ES-I3 (cell line): ENCODE measurements at regions not wholly inside any gene's neighbourhood (a gene's known extent, or its start where the extent isn't known, plus 50 kb on each side); places are given as distances from the start of the nearest gene placed in this dataset.

Experiments
- H3K36me3 ChIP-seq: 2 replicates; pipeline ENCODE4 v1.6.1; 2013; ENCODE audit warnings: mild to moderate bottlenecking, low read length, control low read depth, moderate library complexity; ENCODE audit not compliant: insufficient read depth
- H3K4me1 ChIP-seq: 2 replicates; pipeline ENCODE4 v1.6.1; 2013; ENCODE audit warnings: mild to moderate bottlenecking, control low read depth, low read length; ENCODE audit not compliant: insufficient read depth
- H3K9ac ChIP-seq: 2 replicates; pipeline ENCODE4 v1.6.1; 2013; ENCODE audit warnings: low read depth, mild to moderate bottlenecking, low read length, moderate library complexity
- H3K9me3 ChIP-seq: 2 replicates; pipeline ENCODE4 v1.6.1; 2013; ENCODE audit warnings: mild to moderate bottlenecking, low read length, moderate library complexity; ENCODE audit not compliant: control insufficient read depth, insufficient read depth

DNA sequence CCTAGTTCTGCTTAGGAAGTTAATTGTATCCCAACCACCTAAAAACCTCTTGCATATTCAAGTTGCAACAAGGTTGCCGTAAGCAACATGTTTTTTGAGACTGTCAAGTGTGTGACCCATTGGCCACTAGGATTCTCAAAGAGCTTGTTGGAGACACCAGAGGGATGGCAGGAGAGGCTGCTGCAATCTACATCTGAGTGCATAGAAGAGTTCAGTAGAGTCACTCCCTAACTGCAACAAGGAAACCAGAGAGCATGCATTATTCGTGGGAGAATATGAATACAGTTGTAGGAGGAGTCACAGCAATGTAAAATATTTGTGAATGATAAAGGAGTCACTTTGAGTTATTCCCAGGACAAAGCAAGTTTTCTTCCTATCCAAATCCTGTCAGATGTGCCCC lies 538.6 kb downstream of the TNS3 start:
- Histone ChIP-seq H3K9me3 (no peaks in the 10 kb centered on the region), H3K4me1 (no peaks in the 10 kb centered on the region), H3K36me3 (no peaks in the 10 kb centered on the region), H3K9ac (no peak overlapping the region)

DNA sequence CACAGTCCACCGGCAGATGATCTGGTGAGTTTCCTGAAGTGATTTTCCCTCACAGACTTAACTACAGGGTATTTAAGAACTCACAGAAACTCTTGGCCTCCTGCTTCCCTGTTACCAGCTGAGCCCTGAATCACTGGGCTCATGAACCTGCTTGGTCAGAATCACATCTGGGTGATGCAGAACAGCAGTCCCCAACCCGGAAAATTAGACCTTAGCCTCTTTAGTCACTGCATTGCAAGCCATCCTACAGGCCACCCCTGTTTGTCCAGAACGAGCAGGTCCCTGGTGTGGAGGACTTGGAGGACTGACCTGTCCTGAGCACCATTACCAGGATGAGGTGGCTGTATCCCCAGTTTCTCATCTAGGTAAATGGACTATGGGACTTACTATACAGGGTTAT lies 539.2 kb downstream of the TNS3 start:
- Histone ChIP-seq H3K9me3 (no peaks in the 10 kb centered on the region), H3K9ac (no peak overlapping the region), H3K36me3 (no peaks in the 10 kb centered on the region), H3K4me1 (no peaks in the 10 kb centered on the region)

DNA sequence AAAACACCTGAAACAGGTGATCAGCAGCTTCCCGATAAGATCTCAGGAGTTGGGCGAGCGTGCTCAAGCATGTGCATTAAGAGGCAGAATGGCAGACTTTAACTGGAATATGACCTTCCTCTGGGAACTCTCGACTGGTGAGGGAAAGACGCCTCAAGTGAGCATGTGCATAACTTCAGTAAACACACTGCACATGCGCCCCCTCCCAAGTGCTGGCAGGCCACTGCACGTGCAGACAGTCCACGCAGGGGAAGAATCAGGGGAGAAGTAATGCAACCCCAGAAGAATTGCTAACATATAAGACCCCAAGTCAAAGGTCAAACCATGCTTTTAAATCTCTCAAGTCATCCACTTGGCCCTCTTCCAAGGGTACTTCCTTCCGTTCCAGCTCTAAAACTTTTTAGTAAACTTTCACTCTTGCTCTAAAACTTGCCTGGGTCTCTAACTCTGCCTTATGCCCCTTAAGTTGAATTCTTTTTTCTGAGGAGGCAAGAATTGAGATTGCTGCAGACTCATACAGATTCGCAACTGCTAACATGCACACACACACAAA lies 541.0 kb downstream of the TNS3 start:
- Histone ChIP-seq H3K4me1 (no peaks in the 10 kb centered on the region), H3K9me3 (no peaks in the 10 kb centered on the region)

DNA sequence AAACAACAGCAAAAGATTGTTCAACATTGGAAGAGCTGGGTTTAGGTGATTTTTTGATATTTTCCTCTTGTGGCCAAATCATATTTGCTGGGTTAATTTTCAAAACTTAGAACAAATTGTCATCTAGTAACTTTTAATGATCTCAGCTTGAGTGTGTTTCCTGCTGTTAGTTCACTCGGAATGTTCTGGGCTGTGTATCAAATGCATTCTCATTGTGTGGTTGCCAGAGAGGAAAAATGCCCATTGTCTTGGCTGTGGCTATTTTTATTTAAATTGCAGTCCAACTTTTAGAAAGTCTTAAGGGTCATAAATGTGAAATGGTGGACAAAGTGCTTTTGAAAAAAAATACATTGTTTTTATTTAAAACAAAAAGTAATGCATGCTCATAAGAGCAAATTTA lies 542.0 kb downstream of the TNS3 start:
- Histone ChIP-seq H3K9me3 (no peaks in the 10 kb centered on the region), H3K36me3 (no peaks in the 10 kb centered on the region), H3K9ac (no peak overlapping the region), H3K4me1 (no peaks in the 10 kb centered on the region)

More for the DNA sequence above, 541.0 kb downstream of the TNS3 start:
- Histone ChIP-seq H3K9ac (no peak overlapping the region), H3K36me3 (no peaks in the 10 kb centered on the region)

DNA sequence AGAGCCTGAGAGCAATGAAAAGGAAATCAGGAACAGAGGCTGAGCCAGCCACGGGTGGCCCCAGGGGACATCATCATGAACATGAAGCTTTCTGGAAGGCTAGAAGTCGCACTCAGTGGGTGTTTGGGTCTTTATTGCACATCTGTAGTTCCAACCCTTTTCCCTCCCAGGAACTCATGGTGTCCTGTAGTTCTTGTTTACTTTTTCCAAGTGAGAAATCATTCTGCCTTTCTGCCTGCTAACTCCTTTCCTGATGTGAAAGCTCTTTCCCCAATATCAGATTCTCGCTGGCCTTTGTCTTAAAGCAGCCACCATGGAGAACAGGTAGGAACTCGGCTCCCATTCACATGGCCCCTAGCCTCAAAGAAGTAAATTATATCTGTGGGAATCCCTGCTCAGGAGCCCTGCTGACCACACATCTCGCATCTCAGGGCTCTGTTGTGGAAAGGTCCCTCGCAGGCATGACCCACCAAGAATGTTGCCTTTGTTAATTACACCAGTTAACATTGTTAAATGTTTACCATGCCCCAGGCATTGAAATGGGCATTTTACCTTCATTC lies 542.7 kb downstream of the TNS3 start:
- Histone ChIP-seq H3K36me3 (no peaks in the 10 kb centered on the region), H3K9ac (no peak overlapping the region), H3K4me1 (no peaks in the 10 kb centered on the region), H3K9me3 (no peaks in the 10 kb centered on the region)

DNA sequence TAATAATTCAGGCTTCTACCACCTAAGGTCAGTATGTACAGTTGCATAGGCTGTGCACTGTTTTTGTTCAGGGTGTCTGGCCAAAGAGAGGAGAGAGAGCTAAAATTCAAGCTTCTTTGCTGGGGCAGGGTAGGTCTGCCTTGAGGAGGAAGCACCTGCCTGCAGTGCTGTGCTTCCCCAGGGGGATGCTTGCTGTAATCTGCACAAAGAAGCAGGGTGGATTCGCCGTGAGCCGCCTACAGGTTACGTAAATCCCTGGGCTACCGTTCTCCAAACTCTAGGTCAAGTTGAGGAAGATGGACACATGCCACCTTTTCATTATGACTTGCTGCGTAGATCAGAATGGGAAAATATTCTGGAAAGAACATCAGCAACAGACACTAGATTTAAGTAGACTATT lies 543.3 kb downstream of the TNS3 start:
- H3K4me1 ChIP-seq: no peaks in the 10 kb centered on the region
- H3K9me3 ChIP-seq: no peaks in the 10 kb centered on the region
- H3K9ac ChIP-seq: no peak overlapping the region
- no peaks in the 10 kb centered on the region for H3K36me3 ChIP-seq

DNA sequence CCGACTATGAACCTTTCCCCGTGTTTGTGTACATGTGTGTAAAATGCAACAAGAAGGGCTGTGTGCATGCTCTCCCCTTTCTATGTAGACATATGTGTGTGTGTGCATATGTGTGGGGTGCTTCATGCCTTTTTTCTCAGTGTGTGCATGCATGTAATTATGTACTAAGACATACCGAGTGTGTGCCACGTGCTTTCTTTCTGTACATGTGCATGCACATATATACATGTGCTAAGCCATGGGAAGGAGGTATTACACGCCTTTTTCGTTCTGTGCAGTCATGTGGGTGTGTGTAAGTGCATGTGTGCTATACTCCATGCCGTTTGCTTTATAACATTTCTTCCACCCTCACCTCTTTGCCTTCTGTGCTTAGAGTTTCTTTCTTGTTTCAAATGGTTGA lies 544.3 kb downstream of the TNS3 start:
- Histone ChIP-seq H3K9me3 (no peaks in the 10 kb centered on the region), H3K4me1 (no peaks in the 10 kb centered on the region), H3K36me3 (no peaks in the 10 kb centered on the region), H3K9ac (no peak overlapping the region)

DNA sequence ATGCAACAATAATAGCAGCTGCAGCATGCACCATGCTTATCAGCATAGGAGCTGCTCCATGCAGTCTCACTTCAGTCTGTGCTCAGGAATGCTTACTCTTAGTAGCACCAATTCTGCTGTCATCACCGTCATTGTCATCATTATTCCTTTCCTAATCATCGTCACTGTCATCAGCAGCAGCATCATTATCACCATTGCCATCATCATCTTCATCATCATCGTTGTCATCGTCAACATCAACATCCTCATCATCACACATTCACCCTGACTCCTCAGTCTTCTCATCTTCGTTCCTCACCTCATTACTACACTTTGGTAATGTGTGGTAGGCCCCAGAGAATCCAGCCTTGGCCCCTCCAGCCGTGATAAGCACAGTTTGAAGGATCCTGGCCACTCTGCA lies 545.0 kb downstream of the TNS3 start:
- Histone ChIP-seq H3K9me3 (no peaks in the 10 kb centered on the region), H3K9ac (no peak overlapping the region), H3K4me1 (no peaks in the 10 kb centered on the region), H3K36me3 (no peaks in the 10 kb centered on the region)

DNA sequence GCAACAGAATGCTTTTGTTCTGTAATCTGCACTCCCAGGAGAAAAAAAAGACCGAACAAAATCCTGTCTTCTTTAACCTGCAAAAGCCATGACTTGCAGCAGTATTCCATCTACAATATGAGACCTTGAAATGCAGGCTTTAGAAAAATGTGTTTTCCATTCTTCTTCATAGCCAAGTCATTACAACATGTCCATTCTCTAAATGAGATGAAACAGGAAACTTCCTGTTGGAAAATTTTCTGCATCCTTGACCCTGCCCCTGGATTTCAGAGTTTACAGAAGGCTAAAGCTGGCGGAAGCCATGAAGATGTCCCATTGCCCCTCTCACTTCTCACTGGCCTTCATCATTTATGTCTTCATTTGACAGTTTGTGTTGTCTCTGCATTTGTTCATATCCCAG lies 546.4 kb downstream of the TNS3 start:
- no peaks in the 10 kb centered on the region for H3K4me1 ChIP-seq
- H3K36me3 ChIP-seq: no peaks in the 10 kb centered on the region
- no peak overlapping the region for H3K9ac ChIP-seq
- H3K9me3 ChIP-seq: no peaks in the 10 kb centered on the region

DNA sequence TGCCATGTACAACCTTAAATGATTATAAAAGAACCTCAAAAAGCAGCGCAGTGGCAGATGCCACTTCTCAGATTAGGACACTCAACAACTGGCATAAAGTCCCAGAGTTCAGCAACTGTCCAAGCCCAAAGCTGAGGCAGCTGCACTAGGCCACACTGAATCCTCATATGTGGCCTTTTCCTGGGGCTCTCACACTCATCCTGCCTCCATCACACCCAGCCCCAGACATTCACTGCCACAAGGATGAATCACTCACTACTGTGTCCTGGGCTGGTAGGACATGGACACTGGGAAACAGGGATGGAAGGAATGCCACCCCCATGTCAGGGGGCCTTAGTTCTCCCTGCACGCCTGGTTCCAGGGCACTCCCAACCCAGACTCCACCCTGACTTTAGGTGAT lies 547.7 kb downstream of the TNS3 start:
- no peaks in the 10 kb centered on the region for H3K36me3 ChIP-seq
- H3K9me3 ChIP-seq: no peaks in the 10 kb centered on the region
- H3K9ac ChIP-seq: no peak overlapping the region
- H3K4me1 ChIP-seq: no peaks in the 10 kb centered on the region

DNA sequence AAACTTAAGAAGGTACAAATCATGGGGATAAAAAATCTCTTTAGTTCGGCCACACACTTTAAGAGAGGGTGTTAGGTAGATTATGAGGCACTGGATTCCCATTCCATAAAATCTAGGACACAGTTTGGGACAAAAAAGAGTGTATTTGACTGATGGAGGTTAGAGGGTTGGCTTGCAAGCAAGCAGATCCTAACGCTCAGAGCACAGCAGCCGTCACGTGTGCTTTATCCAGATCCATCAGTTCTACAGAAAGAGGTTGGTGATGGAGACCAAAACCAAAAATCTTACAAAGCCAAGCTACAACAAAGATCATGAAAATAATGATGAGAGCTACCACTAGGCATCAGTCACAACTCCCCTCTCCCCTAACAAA lies 549.4 kb downstream of the TNS3 start:
- no peaks in the 10 kb centered on the region for H3K9me3 ChIP-seq
- no peak overlapping the region for H3K9ac ChIP-seq
- H3K4me1 ChIP-seq: no peaks in the 10 kb centered on the region
- no peaks in the 10 kb centered on the region for H3K36me3 ChIP-seq

DNA sequence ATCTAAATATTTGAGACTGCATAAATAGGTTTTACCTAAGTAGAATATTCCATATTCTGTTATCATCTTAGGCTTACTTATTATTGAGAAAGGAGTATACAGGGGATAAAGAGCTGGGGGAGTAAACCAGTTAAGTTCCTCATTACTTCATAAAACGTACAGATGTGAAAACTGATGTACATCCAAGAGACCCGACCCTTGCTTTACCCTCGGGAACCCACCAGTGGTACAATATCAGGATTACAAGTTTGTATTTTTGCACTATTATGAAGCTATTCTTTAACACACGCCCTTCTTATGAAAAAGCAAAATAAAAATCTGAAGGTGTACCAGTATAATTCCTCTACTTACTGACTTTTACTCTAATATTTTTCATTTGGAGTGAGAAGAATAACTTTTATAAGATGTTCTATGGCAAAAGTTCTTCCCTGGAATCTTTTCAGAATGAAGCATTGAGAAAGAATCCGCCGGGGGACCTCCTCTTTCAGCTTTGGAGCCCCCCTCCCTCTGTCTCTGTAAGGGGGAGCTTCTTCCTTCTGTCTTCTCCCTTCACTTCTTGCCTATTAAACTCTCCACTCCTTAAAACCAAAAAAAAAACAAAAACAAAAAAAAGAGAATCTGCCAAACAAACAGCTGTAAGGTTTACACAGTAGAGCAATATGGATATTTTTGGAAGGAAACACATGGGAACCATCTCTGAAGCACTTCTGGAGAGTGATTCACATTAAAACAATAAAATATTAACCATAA lies 550.0 kb downstream of the TNS3 start:
- no peaks in the 10 kb centered on the region for H3K36me3 ChIP-seq
- H3K9me3 ChIP-seq: no peaks in the 10 kb centered on the region
- H3K4me1 ChIP-seq: no peaks in the 10 kb centered on the region
- H3K9ac ChIP-seq: no peak overlapping the region

DNA sequence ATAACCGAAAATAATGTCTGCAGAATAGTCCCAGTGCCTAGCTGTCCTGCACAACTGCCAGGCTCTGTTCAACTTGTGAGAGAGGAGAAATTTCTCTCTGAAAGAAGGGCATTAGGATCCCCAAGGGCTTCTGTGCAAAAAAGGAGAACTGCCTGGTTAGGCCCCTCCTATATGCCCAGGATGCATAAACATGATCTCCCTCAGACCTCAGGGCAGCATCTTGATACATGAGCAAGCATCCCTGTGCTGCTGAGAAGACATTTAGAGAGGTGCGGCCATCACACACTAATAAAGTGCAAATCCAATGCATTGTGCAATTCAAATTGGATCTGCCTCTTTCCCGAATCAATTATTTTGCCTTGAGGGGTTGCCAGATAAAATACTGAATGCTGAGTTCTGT lies 553.6 kb downstream of the TNS3 start:
- Histone ChIP-seq H3K9me3 (no peaks in the 10 kb centered on the region), H3K9ac (no peak overlapping the region), H3K4me1 (no peaks in the 10 kb centered on the region), H3K36me3 (no peaks in the 10 kb centered on the region)

DNA sequence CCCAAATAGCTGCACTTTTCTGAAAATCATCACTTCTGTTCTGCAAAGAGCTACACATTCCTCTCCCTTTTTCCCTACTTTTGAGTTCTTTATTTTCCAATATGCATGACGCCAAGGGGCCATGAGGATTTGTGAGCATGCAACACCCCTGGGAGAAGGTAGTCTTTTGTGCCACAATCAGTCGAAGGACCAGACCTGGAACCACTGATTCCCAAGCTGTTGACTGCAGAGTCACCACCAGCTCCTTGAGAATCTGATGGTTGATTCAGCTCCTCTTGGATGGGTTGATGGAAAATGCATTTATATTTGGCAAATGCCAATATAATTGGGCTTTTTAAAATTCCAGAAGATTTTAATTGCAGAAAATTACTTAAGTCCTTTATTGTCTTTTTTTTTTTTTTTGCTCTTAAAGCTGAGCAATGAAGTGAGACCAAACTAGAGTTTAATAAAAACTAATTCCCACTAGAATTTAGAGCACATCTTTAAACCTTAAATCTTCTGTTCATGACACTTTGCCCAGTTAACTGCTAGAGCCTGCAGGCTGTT lies 554.1 kb downstream of the TNS3 start:
- no peaks in the 10 kb centered on the region for H3K9me3 ChIP-seq
- no peaks in the 10 kb centered on the region for H3K36me3 ChIP-seq
- H3K4me1 ChIP-seq: no peaks in the 10 kb centered on the region
- no peak overlapping the region for H3K9ac ChIP-seq

DNA sequence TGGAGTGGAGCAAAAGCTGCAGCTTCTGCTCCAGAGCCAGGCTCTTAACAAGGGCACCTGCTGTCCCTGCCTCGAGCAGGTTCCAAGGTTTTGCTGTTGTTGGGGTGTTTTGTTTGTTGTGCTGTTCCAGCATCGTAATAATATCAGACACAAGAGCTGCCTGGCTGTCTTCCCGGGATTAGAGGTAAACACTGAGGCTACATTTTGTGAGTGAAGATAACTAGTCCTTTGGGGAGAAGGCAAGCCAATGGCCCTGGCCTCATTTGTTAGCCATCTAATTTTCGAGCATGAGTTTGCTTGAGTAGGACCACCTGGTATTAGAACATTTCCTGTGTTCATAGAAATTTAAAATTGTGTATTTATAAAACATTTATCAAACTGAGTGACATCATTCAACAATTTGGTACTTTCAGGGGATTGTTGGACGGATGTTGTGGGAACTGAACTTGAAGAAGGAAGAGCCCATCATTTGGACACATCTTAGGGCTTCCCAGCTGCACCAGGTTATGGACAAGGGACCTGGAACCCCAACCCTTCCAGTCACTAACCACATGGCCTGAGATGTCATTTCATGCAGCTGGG lies 555.0 kb downstream of the TNS3 start:
- Histone ChIP-seq H3K36me3 (no peaks in the 10 kb centered on the region), H3K4me1 (no peaks in the 10 kb centered on the region), H3K9ac (no peak overlapping the region), H3K9me3 (no peaks in the 10 kb centered on the region)
